PC-9 (cell line): ENCODE measurements at regions not wholly inside any gene's neighbourhood (a gene's known extent, or its start where the extent isn't known, plus 50 kb on each side); places are given as distances from the start of the nearest gene placed in this dataset.

Experiments
- BruUV-seq: library from RNA; stranded (reverse); fragments of 400-500 nt; replicated peaks from 2 replicates; lab custom pipeline; 2021; lab: Mats Ljungman, UMichigan
- CTCF ChIA-PET: fragments of 300-600 bp; sonication (Branson Sonifier 250); formaldehyde crosslinking; loops from one replicate; lab custom pipeline; 2022; ENCODE audit warnings: antibody characterized with exemption; lab: Charles Lee
- POLR2A ChIA-PET: fragments of 300-600 bp; sonication (Branson Sonifier 250); formaldehyde crosslinking; loops from one replicate; lab custom pipeline; 2022; ENCODE audit warnings: antibody characterized with exemption; ENCODE audit not compliant: unreplicated experiment; lab: Charles Lee
- DNase-seq, 2 experiments: peaks; one replicate each; pipeline versions ENCODE4 v3.0.0 to v3.0.0-alpha.2; 2015 to 2022; ENCODE audit warnings: mixed read lengths in 1 of 2
- H2AFZ ChIP-seq: fragments of 200-600 bp; sonication (generic); 2 replicates; pipeline ENCODE4 v1.8.1; 2017; ENCODE audit warnings: antibody characterized with exemption
- H3F3A ChIP-seq: fragments of 200-600 bp; sonication (generic); 2 replicates; pipeline ENCODE4 v1.8.1; 2017; ENCODE audit warnings: antibody characterized with exemption, mild to moderate bottlenecking, low read depth; ENCODE audit not compliant: insufficient read depth
- H3K27ac ChIP-seq: fragments of 200-600 bp; sonication (generic); 2 replicates; pipeline ENCODE4 v1.6.1; 2016; ENCODE audit warnings: mixed run types
- H3K27me3 ChIP-seq: fragments of 200-600 bp; sonication (generic); 2 replicates; pipeline ENCODE4 v1.6.1; 2016; ENCODE audit warnings: low read depth, mixed run types; ENCODE audit not compliant: insufficient read depth
- H3K36me3 ChIP-seq: fragments of 200-600 bp; sonication (generic); 2 replicates; pipeline ENCODE4 v1.6.1; 2016; ENCODE audit warnings: low read depth, mixed run types
- H3K4me1 ChIP-seq: fragments of 200-600 bp; sonication (generic); replicated peaks from 2 replicates; pipeline ENCODE4 v1.6.1; 2016; ENCODE audit warnings: mixed run types; ENCODE audit not compliant: insufficient read depth
- H3K4me2 ChIP-seq: fragments of 200-600 bp; sonication (generic); 2 replicates; pipeline ENCODE4 v1.6.1; 2017; ENCODE audit warnings: mixed run types
- H3K4me3 ChIP-seq: fragments of 200-600 bp; sonication (generic); 2 replicates; pipeline ENCODE4 v1.6.1; 2016; ENCODE audit warnings: mixed run types
- H3K79me2 ChIP-seq: fragments of 200-600 bp; sonication (generic); 2 replicates; pipeline ENCODE4 v1.6.1; 2017; ENCODE audit warnings: low read depth, mixed run types
- H3K9me2 ChIP-seq: fragments of 200-600 bp; sonication (generic); 2 replicates; pipeline ENCODE4 v1.8.1; 2017; ENCODE audit warnings: mild to moderate bottlenecking; ENCODE audit not compliant: insufficient read depth
- H3K9me3 ChIP-seq: fragments of 200-600 bp; sonication (generic); 2 replicates; pipeline ENCODE4 v1.8.1; 2016; ENCODE audit warnings: low read depth; ENCODE audit not compliant: insufficient read depth
- H4K20me1 ChIP-seq: fragments of 200-600 bp; sonication (generic); 2 replicates; pipeline ENCODE4 v1.8.1; 2017; ENCODE audit not compliant: insufficient read depth
- CTCF ChIP-seq: fragments of 200-600 bp; sonication (generic); conservative IDR thresholded peaks from 2 replicates; pipeline ENCODE4 v1.6.1; 2017; ENCODE audit warnings: mixed run types, antibody characterized with exemption, mild to moderate bottlenecking, moderate library complexity
- EZH2 ChIP-seq: fragments of 200-600 bp; sonication (generic); IDR thresholded peaks from 2 replicates; pipeline ENCODE4 v1.8.0; 2017; ENCODE audit warnings: antibody characterized with exemption, low read depth
- intact Hi-C: fragments of 100-400 bp; cut with micrococcal nuclease; formaldehyde crosslinking; loops from one replicate; pipeline ENCODE4 v1.10.0; 2022; ENCODE audit not compliant: unreplicated experiment

- Histone ChIP-seq H3K4me2 (no peak overlapping the region), H4K20me1 (no peaks in the 10 kb centered on the region), H3K4me1 (no peaks in the 10 kb centered on the region), H3K9me3 (no peaks in the 10 kb centered on the region), H3K27ac (no peak overlapping the region), H3K36me3 (no peaks in the 10 kb centered on the region), H3K79me2 (no peaks in the 10 kb centered on the region), H3K27me3 (no peaks in the 10 kb centered on the region), H2AFZ (no peak overlapping the region), H3K4me3 (no peak overlapping the region), H3F3A (no peaks in the 10 kb centered on the region), H3K9me2 (no peaks in the 10 kb centered on the region)
- DNase-seq = no peak
- ChIA-PET CTCF (no interaction called here), POLR2A (no interaction called here)
- no peak for TF ChIP-seq CTCF
- TF ChIP-seq EZH2 = no peak
- BruUV-seq = no TSS peak
- intact Hi-C loops = no loop called here
These were observed 772.2 kb upstream of the SGO1 start for GRCh38 chr3:20958161-20958560.

GRCh38 chr3:20945892-20946291 lies 759.9 kb upstream of the SGO1 start:
- Histone ChIP-seq H3K79me2 (no peaks in the 10 kb centered on the region), H3K9me2 (no peaks in the 10 kb centered on the region), H3K36me3 (no peaks in the 10 kb centered on the region), H3K4me1 (no peaks in the 10 kb centered on the region), H3K9me3 (no peaks in the 10 kb centered on the region), H2AFZ (no peak overlapping the region), H3K4me2 (no peak overlapping the region), H3F3A (no peaks in the 10 kb centered on the region), H3K4me3 (no peak overlapping the region), H4K20me1 (no peaks in the 10 kb centered on the region), H3K27ac (no peak overlapping the region), H3K27me3 (no peaks in the 10 kb centered on the region)
- DNase-seq = no peak
- TF ChIP-seq EZH2 = no peak
- TF ChIP-seq CTCF = no peak
- intact Hi-C loops = no loop called here
- ChIA-PET POLR2A (no interaction called here), CTCF (no interaction called here)
- BruUV-seq = no TSS peak

- no peaks in the 10 kb centered on the region for H3K9me3 ChIP-seq
- H3F3A ChIP-seq = no peaks in the 10 kb centered on the region
- H3K4me1 ChIP-seq = no peaks in the 10 kb centered on the region
- intact Hi-C loops = no loop called here
- H3K27ac ChIP-seq = no peak overlapping the region
- no peaks in the 10 kb centered on the region for H4K20me1 ChIP-seq
- no peaks in the 10 kb centered on the region for H3K36me3 ChIP-seq
- no peaks in the 10 kb centered on the region for H3K79me2 ChIP-seq
- H3K4me3 ChIP-seq = no peak overlapping the region
- H3K4me2 ChIP-seq = no peak overlapping the region
- TF ChIP-seq CTCF = no peak
- H3K27me3 ChIP-seq = no peaks in the 10 kb centered on the region
- POLR2A ChIA-PET = no interaction called here
- H2AFZ ChIP-seq = no peak overlapping the region
- no peak for DNase-seq
- no TSS peak for BruUV-seq
- CTCF ChIA-PET = interaction anchor here (0.5 kb wide), 1 partner anchor 493 kb away, joined by 6 read pairs; no protein-coding TSS in a partner anchor
- no peaks in the 10 kb centered on the region for H3K9me2 ChIP-seq
These were observed 749.8 kb upstream of the SGO1 start for GRCh38 chr3:20935791-20936190.
